ENCODE measurements at regions not wholly inside any gene's neighbourhood (a gene's known extent, or its start where the extent isn't known, plus 50 kb on each side); places are given as distances from the start of the nearest gene placed in this dataset.

GRCh38 chr4:108432418-108432817 is 188.0 kb upstream of the RPL34 start:
- Histone ChIP-seq H3K9me3 (no peaks in the 10 kb centered on the region), H3K4me1 (peaks cover 0 to 9% (median 2%) of the 10 kb centered on the region in 4 donors), H3K4me3 (no peak overlapping the region), H3K36me3 (no peaks in the 10 kb centered on the region), H3K27ac (no peak overlapping the region), H3K27me3 (no peaks in the 10 kb centered on the region)
- DNase-seq (no peak), ATAC-seq (ENCODE audit: low FRiP score in 2 of 2) (no peak)
- TF ChIP-seq POLR2A (IDR thresholded peaks at IDR 0.05) = no peak
- no peak for TF ChIP-seq POLR2AphosphoS5 (IDR thresholded peaks at IDR 0.05)
- no peak for TF ChIP-seq CTCF (IDR thresholded peaks at IDR 0.05)
- no peak for TF ChIP-seq EP300 (IDR thresholded peaks at IDR 0.05)
- 88 to 96% methylated on average over 3 of the region's 3 CpGs for WGBS, 2 donors

- no peaks in the 10 kb centered on the region for H3K9me3 ChIP-seq
- no peaks in the 10 kb centered on the region for H3K36me3 ChIP-seq
- H3K27ac ChIP-seq = no peak overlapping the region
- TF ChIP-seq POLR2A (IDR thresholded peaks at IDR 0.05) (no peak), POLR2AphosphoS5 (IDR thresholded peaks at IDR 0.05) (no peak), EP300 (IDR thresholded peaks at IDR 0.05) (no peak), CTCF (IDR thresholded peaks at IDR 0.05) (no peak)
- no peaks in the 10 kb centered on the region for H3K27me3 ChIP-seq
- ATAC-seq (ENCODE audit: low FRiP score in 2 of 2) = no peak
- peaks cover 0 to 9% (median 2%) of the 10 kb centered on the region in 4 donors for H3K4me1 ChIP-seq
- 96% methylated on average over 1 of the region's 1 CpG for WGBS, 2 donors
- H3K4me3 ChIP-seq = no peak overlapping the region
- DNase-seq = no peak
Observed at GRCh38 chr4:108431986-108432385, 188.4 kb upstream of the RPL34 start.

GRCh38 chr4:108430921-108431320 is 189.5 kb upstream of the RPL34 start:
- no peaks in the 10 kb centered on the region for H3K36me3 ChIP-seq
- no peaks in the 10 kb centered on the region for H3K9me3 ChIP-seq
- 90 to 93% methylated on average over 3 of the region's 3 CpGs for WGBS, 2 donors
- ATAC-seq (ENCODE audit: low FRiP score in 2 of 2) (no peak), DNase-seq (no peak)
- TF ChIP-seq POLR2A (IDR thresholded peaks at IDR 0.05) (no peak), CTCF (IDR thresholded peaks at IDR 0.05) (no peak), POLR2AphosphoS5 (IDR thresholded peaks at IDR 0.05) (no peak), EP300 (IDR thresholded peaks at IDR 0.05) (no peak)
- H3K4me3 ChIP-seq = no peak overlapping the region
- H3K4me1 ChIP-seq = peaks cover 0 to 9% (median 2%) of the 10 kb centered on the region in 4 donors
- no peaks in the 10 kb centered on the region for H3K27me3 ChIP-seq
- no peak overlapping the region for H3K27ac ChIP-seq

GRCh38 chr4:108429662-108430061 is 190.7 kb upstream of the RPL34 start:
- 28 to 50% methylated on average over 1 of the region's 1 CpG for WGBS, 2 donors

More at GRCh38 chr4:108429662-108430061, 190.7 kb upstream of the RPL34 start:
- no peak for ATAC-seq (ENCODE audit: low FRiP score in 2 of 2)
- DNase-seq = no peak
- no peaks in the 10 kb centered on the region for H3K36me3 ChIP-seq
- peaks cover 0 to 9% (median 2%) of the 10 kb centered on the region in 4 donors for H3K4me1 ChIP-seq
- H3K27ac ChIP-seq = no peak overlapping the region
- H3K4me3 ChIP-seq = no peak overlapping the region
- no peaks in the 10 kb centered on the region for H3K9me3 ChIP-seq
- TF ChIP-seq EP300 (IDR thresholded peaks at IDR 0.05) = no peak
- no peak for TF ChIP-seq POLR2A (IDR thresholded peaks at IDR 0.05)
- TF ChIP-seq POLR2AphosphoS5 (IDR thresholded peaks at IDR 0.05) = no peak
- TF ChIP-seq CTCF (IDR thresholded peaks at IDR 0.05) = no peak
- no peaks in the 10 kb centered on the region for H3K27me3 ChIP-seq
